HCT116 (cell line): ENCODE measurements at regions not wholly inside any gene's neighbourhood (a gene's known extent, or its start where the extent isn't known, plus 50 kb on each side); places are given as distances from the start of the nearest gene placed in this dataset.

Experiments used
- ATAC-seq: fragments of 200-7000 bp; cut with Tn5 transposase; 2 replicates; pipeline ENCODE4 v1.9.1; 2020; ENCODE audit warnings: mild to moderate bottlenecking, moderate library complexity
- BruUV-seq: library from RNA; stranded (reverse); fragments of 400-500 nt; replicated peaks from 2 replicates; lab custom pipeline; 2021; lab: Mats Ljungman, UMichigan
- CTCF ChIA-PET: fragments of 300-600 bp; sonication (Branson Sonifier 250); formaldehyde crosslinking; loops from one replicate; lab custom pipeline; 2021; ENCODE audit warnings: antibody characterized with exemption; lab: Charles Lee
- POLR2A ChIA-PET: fragments of 300-600, 350-600 bp; sonication (Branson Sonifier 250); formaldehyde crosslinking; loops from one replicate; lab custom pipeline; 2021; ENCODE audit warnings: antibody characterized with exemption; lab: Charles Lee
- RAD21 ChIA-PET, 2 experiments: fragments of 300-600 bp; sonication (Branson Sonifier 250); formaldehyde crosslinking; loops; one replicate each; lab custom pipeline; 2023; ENCODE audit warnings: low total read pairs in 2 of 2; ENCODE audit not compliant: uncharacterized antibody in 2 of 2, unreplicated experiment in 2 of 2, low non-redundant PET in 1 of 2; lab: Charles Lee
- DNase-seq: peaks from one replicate; pipeline ENCODE4 v3.0.0-alpha.2; 2010; ENCODE audit warnings: low read depth, low spot score
- H2AFZ ChIP-seq: fragments of 200-600 bp; shearing (Covaris generic), sonication (generic); 2 replicates; pipeline ENCODE4 v1.6.1; 2017; ENCODE audit warnings: low read depth, mixed run types, mixed read lengths, antibody characterized with exemption, low read length; ENCODE audit not compliant: poor library complexity, severe bottlenecking
- H3K27ac ChIP-seq: 2 replicates; pipeline ENCODE4 v1.5.1; 2012; ENCODE audit warnings: low read depth, low read length
- H3K27me3 ChIP-seq: fragments of 200-600 bp; sonication (generic); 2 replicates; pipeline ENCODE4 v1.6.1; 2016; ENCODE audit warnings: mixed run types, low read length, mixed read lengths; ENCODE audit not compliant: insufficient read depth
- H3K36me3 ChIP-seq, 2 experiments: fragments of 200-500 bp in 1 of 2; fragments of 200-600 bp in 1 of 2; sonication (Bioruptor generic) in 1 of 2; sonication (generic) in 1 of 2; 2 replicates each; pipeline versions ENCODE4 v1.5.1 to v1.6.1; 2014 to 2016; ENCODE audit warnings: low read length in 2 of 2, inconsistent platforms in 1 of 2, mixed read lengths in 1 of 2, mixed run types in 1 of 2; ENCODE audit not compliant: insufficient read depth in 2 of 2, control insufficient read depth in 1 of 2
- H3K4me1 ChIP-seq, 2 experiments: fragments of 200-600 bp in 1 of 2; sonication (generic) in 1 of 2; 2 replicates each; pipeline versions ENCODE4 v1.5.1 to v1.6.1; 2012 to 2017; ENCODE audit warnings: low read length in 2 of 2, inconsistent platforms in 1 of 2, mild to moderate bottlenecking in 1 of 2, mixed read lengths in 1 of 2, mixed run types in 1 of 2, moderate library complexity in 1 of 2; ENCODE audit not compliant: insufficient read depth in 2 of 2, control insufficient read depth in 1 of 2
- H3K4me2 ChIP-seq: fragments of 200-600 bp; sonication (generic); 2 replicates; pipeline ENCODE4 v1.6.1; 2017; ENCODE audit warnings: mixed run types, low read length, mixed read lengths
- H3K4me3 ChIP-seq, 2 experiments: fragments of 200-600 bp in 1 of 2; sonication (generic) in 1 of 2; replicated peaks in 1 of 2; 2 replicates each; pipeline ENCODE4 v1.5.1; 2011 to 2016; ENCODE audit warnings: low read length in 2 of 2, control low read depth in 1 of 2, low read depth in 1 of 2, mild to moderate bottlenecking in 1 of 2, mixed read lengths in 1 of 2, mixed run types in 1 of 2
- H3K79me2 ChIP-seq: fragments of 200-600 bp; sonication (generic); 2 replicates; pipeline ENCODE4 v1.6.1; 2017; ENCODE audit warnings: mild to moderate bottlenecking, mixed run types, low read length, moderate library complexity, mixed read lengths; ENCODE audit not compliant: insufficient read depth
- H3K9ac ChIP-seq: fragments of 200-600 bp; sonication (generic); 2 replicates; pipeline ENCODE4 v1.6.1; 2016; ENCODE audit warnings: low read length, mixed read lengths
- H3K9me2 ChIP-seq: fragments of 200-600 bp; sonication (generic), shearing (Covaris generic); 2 replicates; pipeline ENCODE4 v1.6.1; 2017; ENCODE audit warnings: mixed run types, mild to moderate bottlenecking, moderate library complexity; ENCODE audit not compliant: insufficient read depth
- H3K9me3 ChIP-seq, 2 experiments: fragments of 200-500 bp in 1 of 2; fragments of 200-600 bp in 1 of 2; sonication (Bioruptor generic) in 1 of 2; sonication (generic) in 1 of 2; 2 replicates each; pipeline ENCODE4 v1.6.1; 2014 to 2017; ENCODE audit warnings: low read length in 2 of 2, mixed read lengths in 2 of 2, inconsistent platforms in 1 of 2, low read depth in 1 of 2, mild to moderate bottlenecking in 1 of 2, mixed run types in 1 of 2, moderate library complexity in 1 of 2; ENCODE audit not compliant: control insufficient read depth in 1 of 2, insufficient read depth in 1 of 2
- H4K20me1 ChIP-seq: fragments of 200-600 bp; sonication (generic), shearing (Covaris generic); 2 replicates; pipeline ENCODE4 v1.6.1; 2017; ENCODE audit warnings: mixed run types, mild to moderate bottlenecking, moderate library complexity; ENCODE audit not compliant: insufficient read depth
- CBX3 ChIP-seq: IDR thresholded peaks from 2 replicates; pipeline ENCODE4 v1.6.1; 2012; ENCODE audit warnings: low read depth
- CEBPB ChIP-seq: IDR thresholded peaks from 2 replicates; pipeline ENCODE4 v1.6.1; 2012; ENCODE audit warnings: low read depth
- CTCF ChIP-seq, 3 experiments: fragments of 200-600 bp in 1 of 3; sonication (generic) in 1 of 3; IDR thresholded peaks in 2 of 3; conservative IDR thresholded peaks in 1 of 3; 2 replicates each; pipeline ENCODE4 v1.5.1; 2012 to 2017; ENCODE audit warnings: low read depth in 2 of 3, low read length in 2 of 3, antibody characterized with exemption in 1 of 3, borderline replicate concordance in 1 of 3, control low read depth in 1 of 3, mild to moderate bottlenecking in 1 of 3, mixed read lengths in 1 of 3, mixed run types in 1 of 3, moderate library complexity in 1 of 3; ENCODE audit not compliant: insufficient read depth in 1 of 3
- JUND ChIP-seq: IDR thresholded peaks from 2 replicates; pipeline ENCODE4 v1.6.1; 2012
- POLR2A ChIP-seq: IDR thresholded peaks from 2 replicates; pipeline ENCODE4 v1.7.0; 2011; ENCODE audit warnings: borderline replicate concordance; ENCODE audit not compliant: insufficient read depth, insufficient read length; ENCODE audit errors: extremely low read depth
- RAD21 ChIP-seq: IDR thresholded peaks from 2 replicates; pipeline ENCODE4 v1.6.1; 2012; ENCODE audit warnings: low read depth, mild to moderate bottlenecking
- REST ChIP-seq: IDR thresholded peaks from 2 replicates; pipeline ENCODE4 v1.6.1; 2012; ENCODE audit warnings: low read depth
- SIN3A ChIP-seq: IDR thresholded peaks from 2 replicates; pipeline ENCODE4 v1.6.1; 2012; ENCODE audit warnings: low read depth
- SP1 ChIP-seq: IDR thresholded peaks from 2 replicates; pipeline ENCODE4 v1.6.1; 2012; ENCODE audit warnings: low read depth
- YY1 ChIP-seq: IDR thresholded peaks from 2 replicates; pipeline ENCODE4 v1.6.1; 2011; ENCODE audit warnings: low read length, low read depth, moderate library complexity, mild to moderate bottlenecking; ENCODE audit not compliant: insufficient replicate concordance; ENCODE audit errors: extremely low read depth
- ZBTB33 ChIP-seq: IDR thresholded peaks from 2 replicates; pipeline ENCODE4 v1.6.1; 2011; ENCODE audit warnings: mild to moderate bottlenecking, low read length, moderate library complexity; ENCODE audit not compliant: insufficient replicate concordance; ENCODE audit errors: extremely low read depth
- ZNF274 ChIP-seq: fragments of 200-500 bp; sonication (Bioruptor generic); IDR thresholded peaks from 2 replicates; pipeline ENCODE4 v1.6.1; 2014; ENCODE audit warnings: mild to moderate bottlenecking, low read depth, low read length, inconsistent platforms
- intact Hi-C: fragments of 100-400 bp; cut with micrococcal nuclease; formaldehyde crosslinking; loops from 2 replicates; pipeline ENCODE4 v1.10.0; 2022

- TF ChIP-seq ZBTB33: no peak
- no peak for TF ChIP-seq SP1
- no peak for TF ChIP-seq CBX3
Observed at GRCh38 chr5:63261695-63262094, 683.1 kb downstream of the LRRC70 start (continued).

GRCh38 chr5:63255594-63255993 lies 677.0 kb downstream of the LRRC70 start:
- no peak overlapping the region for H3K27ac ChIP-seq
- H3K9me2 ChIP-seq: no peaks in the 10 kb centered on the region
- no TSS peak for BruUV-seq
- DNase-seq: no peak
- ChIA-PET POLR2A (no interaction called here), CTCF (no interaction called here)
- intact Hi-C loops: no loop called here
- no peak overlapping the region for H2AFZ ChIP-seq
- TF ChIP-seq SP1 (no peak), SIN3A (no peak), YY1 (no peak), ZBTB33 (no peak), ZNF274 (no peak), REST (no peak), CEBPB (no peak), CTCF (IDR thresholded peaks at IDR 0.05 in 2 of 3, conservative IDR thresholded peaks at IDR 0.05 in 1 of 3; ENCODE audit: borderline replicate concordance in 1 of 3, insufficient read depth in 1 of 3, low read depth in 2 of 3, low read length in 2 of 3) (no peak), JUND (no peak), RAD21 (no peak), POLR2A (no peak)
- TF ChIP-seq, all 23 proteins: peak for 0
- RAD21 ChIA-PET: no interaction called here
- no peaks in the 10 kb centered on the region for H4K20me1 ChIP-seq
- no peaks in the 10 kb centered on the region for H3K79me2 ChIP-seq
- no peak for ATAC-seq
- H3K4me3 ChIP-seq: no peak overlapping the region
- H3K9ac ChIP-seq: no peak overlapping the region
- no peaks in the 10 kb centered on the region; a peak in 2 of 4 replicates for H3K9me3 ChIP-seq
- H3K4me2 ChIP-seq: no peak overlapping the region
- no peaks in the 10 kb centered on the region for H3K4me1 ChIP-seq
- H3K27me3 ChIP-seq: no peaks in the 10 kb centered on the region
- H3K36me3 ChIP-seq: no peaks in the 10 kb centered on the region
